ENCODE measurements at regions not wholly inside any gene's neighbourhood (a gene's known extent, or its start where the extent isn't known, plus 50 kb on each side); places are given as distances from the start of the nearest gene placed in this dataset.

- ChIA-PET POLR2A (no interaction called here), CTCF (ENCODE audit: unreplicated experiment) (no interaction called here)
- DNase-seq (ENCODE audit: low spot score) = no peak
- Histone ChIP-seq H3K36me3 (ENCODE audit: insufficient read depth, low read length) (no peaks in the 10 kb centered on the region), H3K4me1 (ENCODE audit: insufficient read depth, low read length, poor library complexity, severe bottlenecking) (no peaks in the 10 kb centered on the region), H3K4me2 (ENCODE audit: low read length) (no peak overlapping the region), H3K9me2 (ENCODE audit: insufficient read depth, low read length) (no peaks in the 10 kb centered on the region), H3K4me3 (ENCODE audit: low read depth, low read length, poor library complexity, severe bottlenecking) (no peak overlapping the region), H3K9me3 (ENCODE audit: low read length) (no peaks in the 10 kb centered on the region), H2AFZ (ENCODE audit: low read length) (no peak overlapping the region), H3K27ac (ENCODE audit: low read depth, low read length, poor library complexity, severe bottlenecking) (no peak overlapping the region), H4K20me1 (ENCODE audit: insufficient read depth, low read length) (no peaks in the 10 kb centered on the region), H3K79me2 (ENCODE audit: insufficient read depth, low read depth, low read length) (no peaks in the 10 kb centered on the region)
- intact Hi-C loops (cut with micrococcal nuclease; ENCODE audit: unreplicated experiment) = no loop called here
- TF ChIP-seq CTCF (conservative IDR thresholded peaks at IDR 0.05; ENCODE audit: low read length) (no peak), EZH2phosphoT487 (IDR thresholded peaks at IDR 0.05; ENCODE audit: borderline replicate concordance, low read depth, low read length) (no peak)
- no TSS peak for BruUV-seq (replicated peaks)
Measured at GRCh38 chr1:238281418-238281817, 390.7 kb upstream of the ZP4 start.

- no TSS peak for BruUV-seq (replicated peaks)
- CTCF ChIA-PET (ENCODE audit: unreplicated experiment) = no interaction called here
- intact Hi-C loops (cut with micrococcal nuclease; ENCODE audit: unreplicated experiment) = no loop called here
Measured at GRCh38 chr1:238279694-238280380, 389.1 kb upstream of the ZP4 start.

More at GRCh38 chr1:238279694-238280380, 389.1 kb upstream of the ZP4 start:
- no peak overlapping the region for H3K4me2 ChIP-seq (ENCODE audit: low read length)
- H3K27ac ChIP-seq (ENCODE audit: low read depth, low read length, poor library complexity, severe bottlenecking) = no peak overlapping the region
- no peaks in the 10 kb centered on the region for H3K36me3 ChIP-seq (ENCODE audit: insufficient read depth, low read length)
- no peak for TF ChIP-seq EZH2phosphoT487 (IDR thresholded peaks at IDR 0.05; ENCODE audit: borderline replicate concordance, low read depth, low read length)
- TF ChIP-seq CTCF (conservative IDR thresholded peaks at IDR 0.05; ENCODE audit: low read length) = no peak
- no peaks in the 10 kb centered on the region for H3K79me2 ChIP-seq (ENCODE audit: insufficient read depth, low read depth, low read length)
- H4K20me1 ChIP-seq (ENCODE audit: insufficient read depth, low read length) = no peaks in the 10 kb centered on the region
- no peak overlapping the region for H3K4me3 ChIP-seq (ENCODE audit: low read depth, low read length, poor library complexity, severe bottlenecking)
- POLR2A ChIA-PET = no interaction called here
- H3K4me1 ChIP-seq (ENCODE audit: insufficient read depth, low read length, poor library complexity, severe bottlenecking) = no peaks in the 10 kb centered on the region
- H3K9me2 ChIP-seq (ENCODE audit: insufficient read depth, low read length) = no peaks in the 10 kb centered on the region
- H3K9me3 ChIP-seq (ENCODE audit: low read length) = no peaks in the 10 kb centered on the region
- DNase-seq (ENCODE audit: low spot score) = no peak
- H2AFZ ChIP-seq (ENCODE audit: low read length) = no peak overlapping the region

Data from OCI-LY7 (cell line).